WTC11 (cell line): ENCODE measurements at regions not wholly inside any gene's neighbourhood (a gene's known extent, or its start where the extent isn't known, plus 50 kb on each side); places are given as distances from the start of the nearest gene placed in this dataset.
A peak's percentile ranks its signal among the peaks of the same experiment; 100 is the strongest.

Experiments
- ATAC-seq: fragments of 200-7000 bp; cut with Tn5 transposase; 2 replicates; pipeline ENCODE4 v1.10.0; 2021; ENCODE audit warnings: mild to moderate bottlenecking, moderate library complexity
- CTCF ChIA-PET: fragments of 300-600 bp; sonication (Branson Sonifier 250); formaldehyde crosslinking; loops from one replicate; lab custom pipeline; 2021; ENCODE audit warnings: antibody characterized with exemption; lab: Charles Lee
- POLR2A ChIA-PET: fragments of 350-600 bp; sonication (Branson Sonifier 250); formaldehyde crosslinking; loops from one replicate; lab custom pipeline; 2021; ENCODE audit warnings: antibody characterized with exemption; lab: Charles Lee
- DNase-seq: peaks from one replicate; pipeline ENCODE4 v3.0.0; 2021; ENCODE audit warnings: low spot score
- H3K27ac Mint-ChIP-seq: 2 replicates; pipeline ENCODE4 v1.8.0; 2021; ENCODE audit warnings: mixed read lengths
- H3K27me3 Mint-ChIP-seq: 2 replicates; pipeline ENCODE4 v1.8.0; 2021; ENCODE audit warnings: low read depth, mild to moderate bottlenecking, moderate library complexity, mixed read lengths
- H3K36me3 Mint-ChIP-seq: 2 replicates; pipeline ENCODE4 v1.8.0; 2021; ENCODE audit warnings: mixed read lengths
- H3K4me1 Mint-ChIP-seq: 2 replicates; pipeline ENCODE4 v1.8.0; 2022; ENCODE audit warnings: mixed read lengths
- H3K4me3 Mint-ChIP-seq: 2 replicates; pipeline ENCODE4 v1.8.0; 2021; ENCODE audit warnings: mild to moderate bottlenecking, moderate library complexity, mixed read lengths
- H3K9me3 Mint-ChIP-seq: 2 replicates; pipeline ENCODE4 v1.8.0; 2021; ENCODE audit warnings: mixed read lengths
- AFF4 ChIP-seq: sonication (generic); formaldehyde crosslinking; IDR thresholded peaks from 2 replicates; pipeline ENCODE4 v1.8.1; 2023; ENCODE audit warnings: mild to moderate bottlenecking, missing genetic modification reagents, borderline replicate concordance
- ATF1 ChIP-seq: sonication (generic); formaldehyde crosslinking; IDR thresholded peaks from 2 replicates; pipeline ENCODE4 v1.8.1; 2023; ENCODE audit warnings: mild to moderate bottlenecking, moderate library complexity, missing genetic modification reagents
- CBFB ChIP-seq: sonication (generic); formaldehyde crosslinking; IDR thresholded peaks from 2 replicates; pipeline ENCODE4 v1.8.1; 2022; ENCODE audit warnings: mild to moderate bottlenecking, low read depth, missing genetic modification reagents
- ELF4 ChIP-seq: sonication (generic); formaldehyde crosslinking; IDR thresholded peaks from 2 replicates; pipeline ENCODE4 v1.8.1; 2022; ENCODE audit warnings: low read depth, mild to moderate bottlenecking, moderate library complexity, missing genetic modification reagents
- ERG ChIP-seq: fragments of 250-450 bp; sonication (Bioruptor Pico); IDR thresholded peaks from 2 replicates; pipeline ENCODE4 v1.8.0; 2021; ENCODE audit warnings: mild to moderate bottlenecking
- ETV6 ChIP-seq: sonication (generic); formaldehyde crosslinking; IDR thresholded peaks from 2 replicates; pipeline ENCODE4 v1.8.1; 2022; ENCODE audit warnings: mild to moderate bottlenecking, missing genetic modification reagents
- GABPB1 ChIP-seq: sonication (generic); formaldehyde crosslinking; IDR thresholded peaks from 2 replicates; pipeline ENCODE4 v1.8.1; 2023; ENCODE audit warnings: mild to moderate bottlenecking, missing genetic modification reagents
- KAT7 ChIP-seq: sonication (generic); formaldehyde crosslinking; IDR thresholded peaks from 2 replicates; pipeline ENCODE4 v1.8.1; 2023; ENCODE audit warnings: missing genetic modification reagents, mild to moderate bottlenecking, borderline replicate concordance
- NR1H2 ChIP-seq: sonication (generic); formaldehyde crosslinking; IDR thresholded peaks from 2 replicates; pipeline ENCODE4 v1.9.0; 2021; ENCODE audit warnings: mild to moderate bottlenecking, moderate library complexity, missing genetic modification reagents
- NR3C1 ChIP-seq: sonication (generic); formaldehyde crosslinking; conservative IDR thresholded peaks from 2 replicates; pipeline ENCODE4 v1.8.1; 2023; ENCODE audit warnings: low read depth, mild to moderate bottlenecking, missing genetic modification reagents
- ZMAT4 ChIP-seq: fragments of 250-450 bp; sonication (Bioruptor Pico); IDR thresholded peaks from 2 replicates; pipeline ENCODE4 v1.9.0; 2021; ENCODE audit warnings: mild to moderate bottlenecking
- ZNF121 ChIP-seq: sonication (generic); formaldehyde crosslinking; IDR thresholded peaks from 2 replicates; pipeline ENCODE4 v1.8.0; 2023; ENCODE audit warnings: missing genetic modification reagents
- ZNF263 ChIP-seq: sonication (generic); formaldehyde crosslinking; IDR thresholded peaks from 2 replicates; pipeline ENCODE4 v1.8.1; 2022; ENCODE audit warnings: low read depth, mild to moderate bottlenecking, moderate library complexity, missing genetic modification reagents
- ZSCAN18 ChIP-seq: fragments of 250-450 bp; sonication (Bioruptor Pico); IDR thresholded peaks from 2 replicates; pipeline ENCODE4 v2.1.2; 2022; ENCODE audit warnings: mild to moderate bottlenecking, moderate library complexity

GRCh38 chr6:9155836-9156235 lies 720.5 kb upstream of the SLC35B3 start:
- peaks cover 20% of the 10 kb centered on the region for H3K9me3 Mint-ChIP-seq

GRCh38 chr6:9143140-9143539 lies 707.8 kb upstream of the SLC35B3 start:
- no peak for TF ChIP-seq ZNF121 (CRISPR knock-in tag)
- TF ChIP-seq KAT7 (CRISPR knock-in tag): no peak
- no peak for TF ChIP-seq ERG (CRISPR knock-in tag)
- no peak for TF ChIP-seq ZNF263 (CRISPR knock-in tag)
- TF ChIP-seq ETV6 (CRISPR knock-in tag): no peak
- TF ChIP-seq NR1H2 (CRISPR knock-in tag): no peak
- TF ChIP-seq ELF4: no peak
- TF ChIP-seq, all 79 proteins: peak for 0
- ChIA-PET POLR2A (no interaction called here), CTCF (no interaction called here)
- no peaks in the 10 kb centered on the region; the same call in 1 of the 2 replicates for H3K27me3 Mint-ChIP-seq
- DNase-seq: no peak
- H3K9me3 Mint-ChIP-seq: peaks cover 18% of the 10 kb centered on the region
- H3K4me1 Mint-ChIP-seq: no peaks in the 10 kb centered on the region; the same call in 1 of the 2 replicates
- no peak overlapping the region for H3K27ac Mint-ChIP-seq
- peaks cover 4% of the 10 kb centered on the region; the same call in 1 of the 2 replicates for H3K36me3 Mint-ChIP-seq
- no peak overlapping the region for H3K4me3 Mint-ChIP-seq
- no peak for ATAC-seq

More at GRCh38 chr6:9155836-9156235, 720.5 kb upstream of the SLC35B3 start:
- H3K27me3 Mint-ChIP-seq: no peaks in the 10 kb centered on the region
- no peaks in the 10 kb centered on the region for H3K36me3 Mint-ChIP-seq
- ChIA-PET CTCF (no interaction called here), POLR2A (no interaction called here)
- DNase-seq: no peak
- TF ChIP-seq ZSCAN18 (CRISPR knock-in tag): no peak
- no peak for TF ChIP-seq CBFB (CRISPR knock-in tag)
- TF ChIP-seq ZMAT4 (CRISPR knock-in tag): no peak
- TF ChIP-seq NR3C1: no peak
- TF ChIP-seq AFF4 (CRISPR knock-in tag): no peak
- TF ChIP-seq, all 79 proteins: peak for 0
- Mint-ChIP-seq H3K4me1 (no peaks in the 10 kb centered on the region), H3K4me3 (no peak overlapping the region), H3K27ac (no peak overlapping the region)
- ATAC-seq: no peak

- ChIA-PET CTCF (no interaction called here), POLR2A (no interaction called here)
- Mint-ChIP-seq H3K27me3 (no peaks in the 10 kb centered on the region; the same call in 1 of the 2 replicates), H3K4me1 (peaks cover 8% of the 10 kb centered on the region), H3K27ac (no peak overlapping the region), H3K36me3 (peaks cover 4% of the 10 kb centered on the region; the same call in 1 of the 2 replicates), H3K9me3 (peaks cover 18% of the 10 kb centered on the region), H3K4me3 (no peak overlapping the region)
- no peak for DNase-seq
- no peak for ATAC-seq
- 0 out of 2 replicates have a peak, but pooled peaks have one; percentile 27 for TF ChIP-seq GABPB1
- no peak for TF ChIP-seq ATF1
These were observed 705.7 kb upstream of the SLC35B3 start for GRCh38 chr6:9140951-9141460.
